ENCODE measurements at regions not wholly inside any gene's neighbourhood (a gene's known extent, or its start where the extent isn't known, plus 50 kb on each side); places are given as distances from the start of the nearest gene placed in this dataset.

- no peak overlapping the region for H3K9ac ChIP-seq (ENCODE audit: insufficient read depth, low read length, poor library complexity, severe bottlenecking)
- H3K36me3 Mint-ChIP-seq: no peaks in the 10 kb centered on the region
- H2AFZ ChIP-seq (ENCODE audit: insufficient read depth, low read depth, low read length, poor library complexity, severe bottlenecking): no peak overlapping the region
- intact Hi-C loops (cut with micrococcal nuclease): no loop called here
- H4K20me1 ChIP-seq (ENCODE audit: insufficient read depth, low read length): no peaks in the 10 kb centered on the region
- H3K4me1 Mint-ChIP-seq: no peaks in the 10 kb centered on the region
- no peak for TF ChIP-seq CTCF (IDR thresholded peaks at IDR 0.05)
- no peaks in the 10 kb centered on the region for H3K27me3 Mint-ChIP-seq (ENCODE audit: low read depth in 3 of 3)
- no peak overlapping the region for H3K27ac Mint-ChIP-seq
- DNase-seq: no peak
- H3K4me3 Mint-ChIP-seq: no peak overlapping the region
- no peak overlapping the region for H3K4me3 ChIP-seq (replicated peaks in 1 of 3; ENCODE audit: low read depth in 2 of 3, low read length in 3 of 3)
- H3K79me2 ChIP-seq (ENCODE audit: insufficient read depth, low read length): no peaks in the 10 kb centered on the region
- no peaks in the 10 kb centered on the region for H3K4me1 ChIP-seq (ENCODE audit: control insufficient read depth in 1 of 2, insufficient read depth in 2 of 2, low read length in 2 of 2)
- no CpG with 5 or more reads among the region's 1 CpG for WGBS (ENCODE audit: insufficient coverage)
- peaks cover 0 to 4% (median 2%) of the 10 kb centered on the region in 7 donors for H3K9me3 Mint-ChIP-seq
- no peak overlapping the region for H3K27ac ChIP-seq (ENCODE audit: low read depth in 1 of 2, low read length in 2 of 2)
- no peaks in the 10 kb centered on the region for H3K36me3 ChIP-seq (replicated peaks in 1 of 2; ENCODE audit: control insufficient read depth in 1 of 2, insufficient read depth in 2 of 2, low read length in 2 of 2)
- H3K4me2 ChIP-seq (replicated peaks; ENCODE audit: extremely low read depth, low read length, poor library complexity, severe bottlenecking): no peak overlapping the region
- H3K27me3 ChIP-seq (ENCODE audit: control insufficient read depth in 2 of 2, insufficient read depth in 2 of 2, low read length in 2 of 2): peaks cover 0 to under 1% of the 10 kb centered on the region in 2 donors
- no peaks in the 10 kb centered on the region for H3K9me3 ChIP-seq (replicated peaks in 1 of 2; ENCODE audit: control insufficient read depth in 1 of 2, insufficient read depth in 1 of 2, low read length in 2 of 2)
These were observed 435.0 kb upstream of the KLF12 start for GRCh38 chr13:74569251-74569650.

- no peak overlapping the region for H3K27ac ChIP-seq (ENCODE audit: low read depth in 1 of 2, low read length in 2 of 2)
- no peaks in the 10 kb centered on the region for H3K4me1 Mint-ChIP-seq
- TF ChIP-seq CTCF (IDR thresholded peaks at IDR 0.05): no peak
- H3K9me3 ChIP-seq (replicated peaks in 1 of 2; ENCODE audit: control insufficient read depth in 1 of 2, insufficient read depth in 1 of 2, low read length in 2 of 2): peaks cover 0 to 5% of the 10 kb centered on the region in 2 donors
- H3K36me3 Mint-ChIP-seq: no peaks in the 10 kb centered on the region
- no peak overlapping the region for H3K4me3 ChIP-seq (replicated peaks in 1 of 3; ENCODE audit: low read depth in 2 of 3, low read length in 3 of 3)
- H3K36me3 ChIP-seq (replicated peaks in 1 of 2; ENCODE audit: control insufficient read depth in 1 of 2, insufficient read depth in 2 of 2, low read length in 2 of 2): no peaks in the 10 kb centered on the region
- H3K9me3 Mint-ChIP-seq: peaks cover 0 to 4% (median 2%) of the 10 kb centered on the region in 7 donors
- WGBS (ENCODE audit: insufficient coverage): no CpG with 5 or more reads among the region's 3 CpGs
- H3K27me3 Mint-ChIP-seq (ENCODE audit: low read depth in 3 of 3): no peaks in the 10 kb centered on the region
- H3K9ac ChIP-seq (ENCODE audit: insufficient read depth, low read length, poor library complexity, severe bottlenecking): no peak overlapping the region
- no peak overlapping the region for H3K4me3 Mint-ChIP-seq
- intact Hi-C loops (cut with micrococcal nuclease): no loop called here
- H3K4me1 ChIP-seq (ENCODE audit: control insufficient read depth in 1 of 2, insufficient read depth in 2 of 2, low read length in 2 of 2): no peaks in the 10 kb centered on the region
- no peak for DNase-seq
- no peaks in the 10 kb centered on the region for H3K79me2 ChIP-seq (ENCODE audit: insufficient read depth, low read length)
- H3K27me3 ChIP-seq (ENCODE audit: control insufficient read depth in 2 of 2, insufficient read depth in 2 of 2, low read length in 2 of 2): no peaks in the 10 kb centered on the region
- no peak overlapping the region for H3K27ac Mint-ChIP-seq
- no peaks in the 10 kb centered on the region for H4K20me1 ChIP-seq (ENCODE audit: insufficient read depth, low read length)
- H3K4me2 ChIP-seq (replicated peaks; ENCODE audit: extremely low read depth, low read length, poor library complexity, severe bottlenecking): no peak overlapping the region
- no peak overlapping the region for H2AFZ ChIP-seq (ENCODE audit: insufficient read depth, low read depth, low read length, poor library complexity, severe bottlenecking)
These were observed 433.3 kb upstream of the KLF12 start for GRCh38 chr13:74567485-74567884.

Data from CD14-positive monocyte (primary cell).